GM12878 (cell line): ENCODE measurements at regions not wholly inside any gene's neighbourhood (a gene's known extent, or its start where the extent isn't known, plus 50 kb on each side); places are given as distances from the start of the nearest gene placed in this dataset.

ENCODE experiments used
- ATAC-seq: fragments of 200-7000 bp; cut with Tn5 transposase; 3 replicates; pipeline ENCODE4 v1.9.1; 2020; ENCODE audit warnings: mild to moderate bottlenecking, moderate library complexity
- BruUV-seq: library from RNA; stranded (reverse); fragments of 400-500 nt; replicated peaks from 2 replicates; lab custom pipeline; 2021; lab: Mats Ljungman, UMichigan
- CTCF ChIA-PET: fragments of 300-600 bp; sonication (Branson Sonifier 250); formaldehyde crosslinking; extraction: SDS; loops from one replicate; lab custom pipeline; 2021; ENCODE audit warnings: inconsistent platforms; lab: Yijun Ruan, JAX
- POLR2A ChIA-PET: fragments of 350-600 bp; formaldehyde crosslinking; extraction: SDS; loops from one replicate; lab custom pipeline; 2021; ENCODE audit warnings: inconsistent platforms; lab: Charles Lee
- RAD21 ChIA-PET: fragments of 300-600 bp; sonication (Branson Sonifier 250); formaldehyde crosslinking; loops from one replicate; lab custom pipeline; 2023; ENCODE audit warnings: antibody characterized with exemption; ENCODE audit not compliant: unreplicated experiment; lab: Charles Lee
- SMC1A ChIA-PET: fragments of 300-600 bp; sonication (Branson Sonifier 250); formaldehyde crosslinking; loops from one replicate; lab custom pipeline; 2023; ENCODE audit not compliant: unreplicated experiment, uncharacterized antibody; lab: Charles Lee
- DNase-seq: peaks from one replicate; pipeline ENCODE4 v3.0.0-alpha.2; 2011; ENCODE audit warnings: low read depth, low spot score
- FAIRE-seq: peaks from 3 replicates; lab custom pipeline; 2011; peaks lifted over from hg19 to GRCh38; lab: Jason Lieb, UNC
- H2AFZ ChIP-seq: 2 replicates; pipeline ENCODE4 v1.6.0; 2011; ENCODE audit warnings: low read depth, low read length, control low read depth; ENCODE audit not compliant: control insufficient read depth
- H3K27ac ChIP-seq: 2 replicates; pipeline ENCODE4 v1.5.1; 2011; ENCODE audit warnings: control low read depth; ENCODE audit not compliant: control insufficient read depth, insufficient read depth
- H3K27me3 ChIP-seq, 2 experiments: replicated peaks in 1 of 2; 2 replicates each; pipeline versions ENCODE4 v1.6.0 to v1.6.1; 2011; ENCODE audit warnings: low read length in 1 of 2; ENCODE audit not compliant: control insufficient read depth in 2 of 2, insufficient read depth in 2 of 2
- H3K36me3 ChIP-seq, 2 experiments: 2 replicates each; pipeline ENCODE4 v1.5.1; 2011; ENCODE audit warnings: low read length in 1 of 2; ENCODE audit not compliant: control insufficient read depth in 2 of 2, insufficient read depth in 2 of 2
- H3K4me1 ChIP-seq: 2 replicates; pipeline ENCODE4 v1.6.1; 2011; ENCODE audit warnings: mild to moderate bottlenecking, low read length, moderate library complexity, mixed read lengths; ENCODE audit not compliant: control insufficient read depth, insufficient read depth
- H3K4me2 ChIP-seq: 2 replicates; pipeline ENCODE4 v1.6.0; 2011; ENCODE audit warnings: control low read depth; ENCODE audit not compliant: control insufficient read depth, insufficient read depth
- H3K4me3 ChIP-seq: fragments of 200-600 bp; sonication (generic); 2 replicates; pipeline ENCODE4 v1.5.1; 2016
- H3K79me2 ChIP-seq: 2 replicates; pipeline ENCODE4 v1.6.0; 2011; ENCODE audit warnings: low read length; ENCODE audit not compliant: control insufficient read depth, insufficient read depth
- H3K9ac ChIP-seq: 2 replicates; pipeline ENCODE4 v1.8.0; 2011; ENCODE audit warnings: low read length, control low read depth, mixed read lengths; ENCODE audit not compliant: control insufficient read depth, insufficient read depth
- H3K9me3 ChIP-seq: replicated peaks from 3 replicates; pipeline ENCODE4 v1.5.1; 2011; ENCODE audit warnings: mild to moderate bottlenecking, low read length; ENCODE audit not compliant: control insufficient read depth, insufficient read depth
- H4K20me1 ChIP-seq: 2 replicates; pipeline ENCODE4 v1.6.0; 2011; ENCODE audit not compliant: control insufficient read depth, insufficient read depth
- CEBPZ ChIP-seq: fragments of 150-350 bp; IDR thresholded peaks from 2 replicates; pipeline ENCODE4 v1.6.1; 2016; ENCODE audit warnings: low read depth, low read length
- ELK1 ChIP-seq: IDR thresholded peaks from 2 replicates; pipeline ENCODE4 v1.6.1; 2012; ENCODE audit warnings: low read depth, low read length, improper control_type of control experiment
- HDGF ChIP-seq: fragments of 450-650 bp; IDR thresholded peaks from 2 replicates; pipeline ENCODE4 v1.6.1; 2016; ENCODE audit warnings: antibody characterized with exemption
- KAT2A ChIP-seq: conservative IDR thresholded peaks from 2 replicates; pipeline ENCODE4 v1.6.1; 2011; ENCODE audit warnings: low read depth, low read length; ENCODE audit not compliant: control insufficient read depth
- MTA3 ChIP-seq: IDR thresholded peaks from 2 replicates; pipeline ENCODE4 v1.6.1; 2012; ENCODE audit warnings: low read length, inconsistent platforms, borderline replicate concordance
- MXI1 ChIP-seq: fragments of 150-350 bp; IDR thresholded peaks from 2 replicates; pipeline ENCODE4 v1.6.1; 2011; ENCODE audit warnings: low read depth, mild to moderate bottlenecking, inconsistent platforms, low read length, improper control_type of control experiment
- PBX3 ChIP-seq: IDR thresholded peaks from 2 replicates; pipeline ENCODE4 v1.6.1; 2011; ENCODE audit warnings: mild to moderate bottlenecking, low read depth, low read length, moderate library complexity; ENCODE audit not compliant: insufficient replicate concordance
- SIX5 ChIP-seq: IDR thresholded peaks from 2 replicates; pipeline ENCODE4 v1.6.1; 2011; ENCODE audit warnings: mild to moderate bottlenecking, low read depth, low read length, moderate library complexity; ENCODE audit not compliant: severe bottlenecking
- TAF1 ChIP-seq: IDR thresholded peaks from 2 replicates; pipeline ENCODE4 v1.6.1; 2011; ENCODE audit warnings: mild to moderate bottlenecking, low read depth, low read length, borderline replicate concordance
- ZNF384 ChIP-seq: IDR thresholded peaks from 2 replicates; pipeline ENCODE4 v1.6.1; 2012; ENCODE audit warnings: low read depth, mild to moderate bottlenecking, low read length, improper control_type of control experiment, borderline replicate concordance
- ZSCAN29 ChIP-seq: fragments of 450-650 bp; IDR thresholded peaks from 2 replicates; pipeline ENCODE4 v1.6.1; 2017; ENCODE audit warnings: mild to moderate bottlenecking, moderate library complexity
- WGBS: methylation state at CpG from one replicate; pipeline ENCODE4 v1.1.6; 2016; ENCODE audit warnings: low lambda C conversion rate; ENCODE audit not compliant: insufficient replicate concordance, insufficient coverage; ENCODE audit errors: missing lambda C conversion rate; 5-methylcytosine and 5-hydroxymethylcytosine counted together
- in situ Hi-C: fragments of 300-500 bp; cut with MboI; formaldehyde crosslinking; loops from 9 replicates; pipeline ENCODE4 v1.14.3; 2018; ENCODE audit warnings: mixed read lengths
- intact Hi-C: fragments of 100-400 bp; cut with micrococcal nuclease; formaldehyde crosslinking; loops from one replicate; pipeline ENCODE4 v1.14.2; 2022; ENCODE audit not compliant: unreplicated experiment

GRCh38 chr2:15753233-15753798 is 161.6 kb downstream of the DDX1 start (continued):
- TF ChIP-seq ELK1, result no peak

- DNase-seq, result no peak
- no peak for ATAC-seq
- Histone ChIP-seq H3K9ac (no peak overlapping the region), H3K9me3 (no peaks in the 10 kb centered on the region), H4K20me1 (no peaks in the 10 kb centered on the region), H3K27me3 (peaks cover 2 to 5% of the 10 kb centered on the region in 2 experiments; a peak in 3 of 4 replicates), H2AFZ (no peak overlapping the region), H3K36me3 (no peaks in the 10 kb centered on the region), H3K79me2 (no peaks in the 10 kb centered on the region), H3K4me3 (no peak overlapping the region), H3K27ac (no peak overlapping the region), H3K4me2 (no peak overlapping the region), H3K4me1 (no peaks in the 10 kb centered on the region)
- ChIA-PET POLR2A (no interaction called here), CTCF (interaction anchor here (0.6 kb wide), 1 partner anchor 94 kb away, joined by 3 read pairs; no protein-coding TSS in a partner anchor), RAD21 (no interaction called here), SMC1A (interaction anchor here (1.3 kb wide), 1 partner anchor 21 kb away, joined by 3 read pairs; no protein-coding TSS in a partner anchor)
- BruUV-seq, result no TSS peak
- 28% methylated on average over 15 of the region's 15 CpGs for WGBS
- FAIRE-seq, result no peak
- in situ Hi-C loops, result no loop called here
- intact Hi-C loops, result no loop called here
- TF ChIP-seq ZNF384 (no peak), SIX5 (no peak), CEBPZ (no peak), KAT2A (no peak), MXI1 (no peak), HDGF (no peak), ZSCAN29 (no peak), PBX3 (no peak), TAF1 (no peak), MTA3 (no peak)
Observed at GRCh38 chr2:15753811-15754702, 162.4 kb downstream of the DDX1 start.
